Stimulated activated naive CD8-positive, alpha-beta T cell treated with anti-CD3 and anti-CD28 coated beads, Interleukin-15, amount 100 ng/mL, for 72 hours (primary cell): ENCODE measurements at regions not wholly inside any gene's neighbourhood (a gene's known extent, or its start where the extent isn't known, plus 50 kb on each side); places are given as distances from the start of the nearest gene placed in this dataset.
A peak's percentile ranks its signal among the peaks of the same experiment; 100 is the strongest.

Source experiments
- ATAC-seq: fragments of 150-1000 bp; cut with Tn5 transposase; 2 replicates; pipeline ENCODE4 v1.10.0; 2021; ENCODE audit warnings: mild to moderate bottlenecking, moderate library complexity
- DNase-seq, 2 donors: peaks; one replicate each; pipeline ENCODE4 v3.0.0; 2021 to 2022
- H3K27ac Mint-ChIP-seq, 2 donors: one replicate each; pipeline ENCODE4 v1.8.0; 2022; ENCODE audit warnings: mild to moderate bottlenecking in 2 of 2, mixed read lengths in 2 of 2, moderate library complexity in 2 of 2
- H3K27me3 Mint-ChIP-seq: one replicate; pipeline ENCODE4 v1.8.0; 2022; ENCODE audit warnings: mixed read lengths
- H3K4me1 Mint-ChIP-seq: one replicate; pipeline ENCODE4 v1.8.0; 2022; ENCODE audit warnings: mild to moderate bottlenecking, mixed read lengths
- H3K4me3 Mint-ChIP-seq, 2 donors: one replicate each; pipeline ENCODE4 v1.8.0; 2022; ENCODE audit warnings: mild to moderate bottlenecking in 2 of 2, mixed read lengths in 2 of 2, moderate library complexity in 1 of 2
- H3K9me3 Mint-ChIP-seq, 2 donors: one replicate each; pipeline ENCODE4 v1.8.0; 2022; ENCODE audit warnings: mixed read lengths in 2 of 2

GRCh38 chr3:182603501-182603900, 189.8 kb upstream of the ATP11B start:
- ATAC-seq = no peak
- DNase-seq = no peak
- no peak overlapping the region for H3K4me3 Mint-ChIP-seq
- H3K27ac Mint-ChIP-seq = no peak overlapping the region
- H3K9me3 Mint-ChIP-seq = no peaks in the 10 kb centered on the region
- no peaks in the 10 kb centered on the region for H3K27me3 Mint-ChIP-seq
- no peaks in the 10 kb centered on the region for H3K4me1 Mint-ChIP-seq

- H3K9me3 Mint-ChIP-seq = no peaks in the 10 kb centered on the region
Measured at GRCh38 chr3:182605882-182606611, 187.3 kb upstream of the ATP11B start.

GRCh38 chr3:182606905-182607504, 186.3 kb upstream of the ATP11B start:
- Mint-ChIP-seq H3K27ac (no peak overlapping the region), H3K27me3 (no peaks in the 10 kb centered on the region), H3K4me1 (no peaks in the 10 kb centered on the region), H3K4me3 (no peak overlapping the region), H3K9me3 (no peaks in the 10 kb centered on the region)
- no peak for DNase-seq
- ATAC-seq = no peak

More at GRCh38 chr3:182605882-182606611, 187.3 kb upstream of the ATP11B start:
- Mint-ChIP-seq H3K27me3 (no peaks in the 10 kb centered on the region), H3K4me3 (no peak overlapping the region), H3K27ac (no peak overlapping the region), H3K4me1 (no peaks in the 10 kb centered on the region)
- no peak for DNase-seq
- no peak for ATAC-seq

- ATAC-seq (no peak), DNase-seq (no peak)
- Mint-ChIP-seq H3K27ac (no peak overlapping the region), H3K9me3 (no peaks in the 10 kb centered on the region), H3K27me3 (no peaks in the 10 kb centered on the region), H3K4me3 (no peak overlapping the region), H3K4me1 (no peaks in the 10 kb centered on the region)
Measured at GRCh38 chr3:182608832-182609231, 184.5 kb upstream of the ATP11B start.

- Mint-ChIP-seq H3K9me3 (no peaks in the 10 kb centered on the region), H3K27ac (no peak overlapping the region)
Measured at GRCh38 chr3:182609575-182610156, 183.6 kb upstream of the ATP11B start.

GRCh38 chr3:182612332-182612731, 181.0 kb upstream of the ATP11B start:
- no peaks in the 10 kb centered on the region for H3K4me1 Mint-ChIP-seq
- DNase-seq (no peak), ATAC-seq (no peak)
- H3K4me3 Mint-ChIP-seq = no peak overlapping the region
- no peak overlapping the region for H3K27ac Mint-ChIP-seq
- peaks cover 9% of the 10 kb centered on the region for H3K27me3 Mint-ChIP-seq
- no peaks in the 10 kb centered on the region for H3K9me3 Mint-ChIP-seq

More at GRCh38 chr3:182609575-182610156, 183.6 kb upstream of the ATP11B start:
- Mint-ChIP-seq H3K4me1 (no peaks in the 10 kb centered on the region), H3K27me3 (no peaks in the 10 kb centered on the region), H3K4me3 (no peak overlapping the region)
- ATAC-seq (no peak), DNase-seq (no peak)

- Mint-ChIP-seq H3K27ac (no peak overlapping the region), H3K27me3 (peaks cover 9% of the 10 kb centered on the region), H3K4me3 (no peak overlapping the region), H3K9me3 (no peaks in the 10 kb centered on the region), H3K4me1 (no peaks in the 10 kb centered on the region)
- no peak for ATAC-seq
- no peak for DNase-seq
Measured at GRCh38 chr3:182617500-182617899, 175.8 kb upstream of the ATP11B start.

- Mint-ChIP-seq H3K4me3 (no peak overlapping the region), H3K9me3 (no peaks in the 10 kb centered on the region), H3K27ac (peak overlapping the region in 1 of 2 donors; percentile 5), H3K4me1 (no peaks in the 10 kb centered on the region), H3K27me3 (peaks cover 9% of the 10 kb centered on the region)
- DNase-seq (no peak), ATAC-seq (no peak)
Measured at GRCh38 chr3:182618085-182618732, 175.1 kb upstream of the ATP11B start.

GRCh38 chr3:182618981-182619591, 174.2 kb upstream of the ATP11B start:
- DNase-seq (no peak), ATAC-seq (no peak)
- H3K27ac Mint-ChIP-seq = no peak overlapping the region
- H3K4me3 Mint-ChIP-seq = no peak overlapping the region
- peaks cover 9% of the 10 kb centered on the region for H3K27me3 Mint-ChIP-seq
- H3K9me3 Mint-ChIP-seq = no peaks in the 10 kb centered on the region
- H3K4me1 Mint-ChIP-seq = no peaks in the 10 kb centered on the region

GRCh38 chr3:182620723-182621434, 172.4 kb upstream of the ATP11B start:
- no peaks in the 10 kb centered on the region for H3K9me3 Mint-ChIP-seq
- DNase-seq (no peak), ATAC-seq (no peak)
- no peak overlapping the region for H3K4me3 Mint-ChIP-seq
- H3K27me3 Mint-ChIP-seq = peaks cover 19% of the 10 kb centered on the region
- H3K4me1 Mint-ChIP-seq = no peaks in the 10 kb centered on the region
- no peak overlapping the region for H3K27ac Mint-ChIP-seq

- no peak overlapping the region for H3K4me3 Mint-ChIP-seq
- no peak for DNase-seq
- no peak overlapping the region for H3K27ac Mint-ChIP-seq
- ATAC-seq = no peak
- H3K27me3 Mint-ChIP-seq = peaks cover 14% of the 10 kb centered on the region
- H3K9me3 Mint-ChIP-seq = no peaks in the 10 kb centered on the region
- no peaks in the 10 kb centered on the region for H3K4me1 Mint-ChIP-seq
Measured at GRCh38 chr3:182621435-182622240, 171.7 kb upstream of the ATP11B start.

GRCh38 chr3:182622241-182622545, 171.1 kb upstream of the ATP11B start:
- H3K4me1 Mint-ChIP-seq = no peaks in the 10 kb centered on the region
- ATAC-seq (no peak), DNase-seq (no peak)
- H3K9me3 Mint-ChIP-seq = no peaks in the 10 kb centered on the region
- peaks cover 9% of the 10 kb centered on the region for H3K27me3 Mint-ChIP-seq
- H3K27ac Mint-ChIP-seq = no peak overlapping the region
- H3K4me3 Mint-ChIP-seq = no peak overlapping the region

- Mint-ChIP-seq H3K9me3 (no peaks in the 10 kb centered on the region), H3K27me3 (peaks cover 17% of the 10 kb centered on the region)
- ATAC-seq = no peak
Measured at GRCh38 chr3:182626484-182627467, 166.5 kb upstream of the ATP11B start.

GRCh38 chr3:182628531-182628930, 164.8 kb upstream of the ATP11B start:
- peaks cover 17% of the 10 kb centered on the region for H3K27me3 Mint-ChIP-seq
- no peak for ATAC-seq
- H3K9me3 Mint-ChIP-seq = no peaks in the 10 kb centered on the region
- no peak overlapping the region for H3K27ac Mint-ChIP-seq
- H3K4me1 Mint-ChIP-seq = no peaks in the 10 kb centered on the region
- DNase-seq = no peak
- H3K4me3 Mint-ChIP-seq = no peak overlapping the region

More at GRCh38 chr3:182626484-182627467, 166.5 kb upstream of the ATP11B start:
- Mint-ChIP-seq H3K4me3 (no peak overlapping the region), H3K27ac (no peak overlapping the region), H3K4me1 (no peaks in the 10 kb centered on the region)
- DNase-seq = no peak
